GM18511 (cell line): ENCODE measurements at regions not wholly inside any gene's neighbourhood (a gene's known extent, or its start where the extent isn't known, plus 50 kb on each side); places are given as distances from the start of the nearest gene placed in this dataset.
"Not testable (repeated sequence)": the region's sequence is repeated elsewhere in the genome, so short reads cannot be mapped to it uniquely, and the experiment has no call there.

ENCODE experiments used
- ATAC-seq: cut with Tn5 transposase; IDR thresholded peaks from one replicate; pipeline ENCODE4 v1.9.1; 2021; ENCODE audit warnings: mild to moderate bottlenecking, moderate library complexity; ENCODE audit not compliant: unreplicated experiment

DNA sequence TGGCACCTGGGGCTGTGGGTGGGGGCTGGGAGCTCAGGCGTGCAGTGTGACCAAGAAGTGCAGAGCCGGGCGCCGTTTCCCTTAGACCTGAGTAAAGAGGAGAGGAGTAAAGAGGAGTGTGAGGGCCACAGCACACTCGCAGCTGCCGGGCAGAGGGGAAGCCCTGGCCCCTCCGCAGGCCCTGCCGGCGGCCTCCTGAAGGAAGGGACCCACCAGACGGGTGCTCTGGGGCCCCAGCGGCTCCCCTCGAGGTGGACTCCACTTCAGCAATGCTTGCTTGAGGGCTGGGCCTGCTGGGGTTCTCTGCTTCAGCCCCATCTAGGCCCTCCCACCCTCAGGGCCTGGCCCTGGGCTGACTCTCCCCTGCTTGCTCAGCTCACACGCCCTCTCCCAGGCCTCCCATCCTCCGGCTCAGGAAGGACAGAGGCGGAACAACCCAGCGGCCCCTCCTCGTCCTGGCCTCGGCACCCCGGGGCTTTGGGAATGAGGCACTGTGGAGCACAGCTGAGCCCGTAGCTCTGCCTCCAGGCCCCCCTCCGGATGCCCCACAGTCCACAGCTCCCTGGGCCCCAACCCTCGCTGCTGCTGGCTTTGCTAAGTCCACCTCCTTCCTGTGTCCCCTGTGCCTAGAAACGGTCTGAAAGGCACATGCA, 1198.7 kb downstream of the BRD1 start:
- ATAC-seq = no peak

DNA sequence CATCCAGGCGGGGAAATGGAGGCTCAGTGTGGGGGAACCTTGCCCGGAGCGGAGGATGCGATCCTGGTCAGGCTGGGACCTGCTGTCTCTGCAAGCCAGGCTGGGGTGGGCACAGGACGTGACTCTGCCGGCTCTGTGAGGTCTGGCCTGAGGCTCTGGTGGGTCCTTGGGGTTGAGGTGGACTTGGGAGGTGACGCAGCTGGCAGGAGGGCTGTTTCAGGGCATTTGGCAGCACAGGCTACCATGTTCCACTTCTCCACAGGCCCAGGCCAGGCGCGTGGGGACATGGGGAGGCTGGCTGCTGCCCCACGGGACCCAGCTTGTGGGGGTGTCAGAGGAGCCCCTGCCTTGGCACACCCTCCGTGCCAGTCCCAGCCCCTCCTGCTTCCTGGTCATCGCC, 1199.7 kb downstream of the BRD1 start:
- no peak for ATAC-seq

DNA sequence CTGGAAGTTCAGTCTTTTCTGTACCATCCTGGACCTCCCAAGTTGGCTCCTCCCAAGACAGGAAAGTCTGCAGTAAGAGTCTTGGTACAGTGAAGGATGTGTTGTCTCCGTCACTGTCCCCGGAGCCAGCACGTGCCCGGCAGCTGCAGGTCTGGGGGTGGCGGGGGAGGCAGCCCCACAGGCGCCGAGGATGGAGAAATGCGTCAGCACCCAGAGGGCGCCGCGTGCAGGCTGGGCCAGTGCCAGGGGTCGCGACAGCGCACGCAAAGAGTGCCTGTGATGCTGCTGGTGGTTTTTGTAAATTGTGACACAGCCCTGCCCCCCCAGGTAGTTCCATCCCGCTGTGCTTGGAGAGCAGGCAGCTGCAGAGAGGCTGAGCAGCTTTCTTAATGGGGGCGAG, 1200.5 kb downstream of the BRD1 start:
- no peak for ATAC-seq

DNA sequence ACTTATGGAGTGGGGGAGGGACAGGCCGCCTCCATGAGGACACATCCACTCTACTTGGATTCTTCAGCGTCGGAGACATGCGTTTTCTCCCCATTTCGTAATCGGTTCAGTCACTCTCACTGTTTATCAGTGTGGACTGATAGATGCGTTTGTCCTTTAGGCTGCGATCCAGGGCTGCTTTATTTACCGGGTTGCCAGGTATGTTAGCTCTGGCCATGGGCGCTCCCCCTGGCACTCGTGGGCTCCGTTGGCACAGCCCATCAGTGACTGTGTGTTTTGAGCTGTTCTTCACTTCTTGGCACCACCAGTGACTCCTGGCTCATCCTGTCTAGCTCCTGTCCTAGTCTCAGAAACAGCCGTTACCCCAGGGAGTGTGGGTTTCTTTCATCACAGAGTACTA, 1203.3 kb downstream of the BRD1 start:
- ATAC-seq = no peak

DNA sequence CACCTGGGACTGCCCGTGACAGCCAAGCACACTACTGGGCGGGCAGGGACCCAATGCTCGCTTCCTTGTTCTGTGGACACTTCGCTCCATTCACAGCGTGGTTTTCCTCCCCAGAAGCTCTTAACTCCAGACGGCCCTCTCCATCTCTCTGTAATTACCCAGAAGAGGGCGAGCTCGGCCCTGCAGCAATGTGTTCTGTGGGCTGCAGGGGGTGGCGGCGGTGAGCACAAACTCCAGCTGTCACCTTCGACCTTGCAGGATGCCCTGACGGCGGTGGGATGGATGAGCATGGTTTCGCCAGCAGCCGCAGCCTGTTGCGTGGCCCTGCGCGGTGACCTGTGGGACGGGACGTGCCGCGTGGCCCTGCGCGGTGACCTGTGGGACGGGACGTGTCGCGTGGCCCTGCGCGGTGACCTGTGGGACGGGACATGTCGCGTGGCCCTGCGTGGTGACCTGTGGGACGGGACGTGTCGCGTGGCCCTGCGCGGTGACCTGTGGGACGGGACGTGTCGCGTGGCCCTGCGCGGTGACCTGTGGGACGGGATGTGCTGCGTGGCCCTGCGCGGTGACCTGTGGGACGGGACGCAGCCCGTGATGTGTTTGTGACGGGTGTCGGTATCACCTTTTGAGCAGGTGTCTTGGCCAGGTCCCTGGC, 1204.7 kb downstream of the BRD1 start:
- ATAC-seq = no peak

DNA sequence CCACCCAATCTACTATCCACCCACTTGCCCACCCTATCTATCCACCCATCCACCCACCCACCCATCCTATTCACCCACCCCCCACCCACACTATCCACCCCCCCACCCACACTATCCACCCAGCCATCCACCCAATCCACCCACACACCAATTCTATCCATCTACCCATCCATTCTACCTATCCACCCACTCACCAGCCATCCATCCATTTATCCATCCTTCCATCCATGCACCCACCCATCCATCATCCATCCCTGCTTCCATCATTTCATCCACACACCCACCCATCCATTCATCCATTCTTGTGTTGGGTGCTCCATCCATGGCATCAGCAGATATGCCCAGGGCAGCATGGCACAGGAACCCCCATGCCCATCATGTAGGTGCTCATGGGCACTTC, 1206.6 kb downstream of the BRD1 start:
- ATAC-seq = no peak

DNA sequence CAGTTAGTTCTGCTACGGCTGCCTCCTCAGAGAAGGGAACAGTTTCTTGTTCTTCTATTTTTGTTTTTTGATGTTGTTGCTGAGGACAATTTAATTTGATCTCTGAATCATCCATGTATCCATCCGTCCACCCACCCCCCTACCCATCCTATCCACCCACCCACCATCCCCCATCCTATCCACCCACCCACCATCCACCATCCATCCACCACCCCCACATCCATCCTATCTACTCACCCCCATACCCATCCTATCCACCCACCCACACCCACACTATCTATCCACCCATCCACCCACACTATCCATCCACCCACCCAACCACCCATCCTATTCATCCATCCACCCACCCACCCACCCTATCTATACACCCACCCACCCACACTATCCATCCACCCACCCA, 1207.2 kb downstream of the BRD1 start:
- not testable (repeated sequence) for ATAC-seq

DNA sequence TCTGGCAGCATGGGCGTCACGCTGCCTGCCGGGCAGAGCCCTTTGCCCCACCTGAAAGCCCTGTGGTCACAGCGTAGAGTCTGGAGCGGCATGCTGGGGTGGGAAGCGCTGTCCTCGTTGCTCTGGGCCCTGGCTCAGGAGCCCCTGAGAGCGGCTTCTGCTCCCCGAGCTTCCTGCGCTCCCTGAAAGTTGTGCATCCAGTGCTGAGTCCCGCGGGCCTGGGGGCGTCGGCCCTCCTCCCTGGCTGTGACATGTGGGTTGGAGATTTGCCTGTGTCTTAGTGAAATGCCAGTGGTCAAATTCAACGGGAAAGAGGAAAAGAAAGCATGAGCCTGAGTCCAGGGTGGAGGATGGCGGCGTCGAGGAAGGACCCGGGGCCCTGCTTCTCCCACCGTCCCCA, 1208.0 kb downstream of the BRD1 start:
- ATAC-seq = no peak

DNA sequence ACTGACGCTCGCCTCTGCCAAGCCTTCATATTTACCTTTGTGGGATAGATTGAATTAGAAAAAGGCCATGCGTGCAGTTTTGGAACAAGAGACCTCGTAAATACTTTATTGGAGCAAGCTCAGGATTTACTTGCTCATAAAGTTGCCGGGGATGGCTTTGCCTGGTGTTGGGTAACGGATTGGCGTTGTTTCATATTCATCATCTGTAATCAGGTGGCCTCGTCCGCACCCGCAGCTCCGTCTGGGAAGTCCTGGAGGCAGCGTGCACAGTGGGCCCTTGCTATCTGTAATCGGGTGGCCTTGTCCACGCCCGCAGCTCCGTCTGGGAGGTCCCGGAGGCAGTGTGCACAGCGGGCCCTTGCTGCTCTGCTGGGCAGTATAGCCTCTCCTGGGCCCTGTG, 1209.3 kb downstream of the BRD1 start:
- ATAC-seq = no peak

DNA sequence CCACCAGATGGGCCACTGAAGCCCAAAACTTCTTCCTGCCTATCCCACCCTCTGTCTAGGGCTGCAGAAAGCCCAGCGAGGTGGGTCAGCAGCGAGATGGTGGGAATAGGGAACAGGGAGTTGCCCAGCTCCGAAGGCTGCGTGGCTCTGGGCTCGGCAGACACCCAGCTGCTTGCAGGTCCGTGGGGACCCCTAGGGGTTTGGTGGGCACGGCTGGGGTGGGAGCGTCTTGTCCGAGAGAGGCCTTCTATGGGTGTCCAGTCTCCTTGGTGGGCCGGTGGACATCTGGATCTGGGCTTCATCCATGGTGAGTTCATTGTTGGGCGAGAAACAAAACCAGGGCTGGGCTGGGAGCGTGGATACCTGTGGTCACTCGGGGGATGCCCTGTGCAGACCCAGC, 1211.0 kb downstream of the BRD1 start:
- ATAC-seq = no peak

DNA sequence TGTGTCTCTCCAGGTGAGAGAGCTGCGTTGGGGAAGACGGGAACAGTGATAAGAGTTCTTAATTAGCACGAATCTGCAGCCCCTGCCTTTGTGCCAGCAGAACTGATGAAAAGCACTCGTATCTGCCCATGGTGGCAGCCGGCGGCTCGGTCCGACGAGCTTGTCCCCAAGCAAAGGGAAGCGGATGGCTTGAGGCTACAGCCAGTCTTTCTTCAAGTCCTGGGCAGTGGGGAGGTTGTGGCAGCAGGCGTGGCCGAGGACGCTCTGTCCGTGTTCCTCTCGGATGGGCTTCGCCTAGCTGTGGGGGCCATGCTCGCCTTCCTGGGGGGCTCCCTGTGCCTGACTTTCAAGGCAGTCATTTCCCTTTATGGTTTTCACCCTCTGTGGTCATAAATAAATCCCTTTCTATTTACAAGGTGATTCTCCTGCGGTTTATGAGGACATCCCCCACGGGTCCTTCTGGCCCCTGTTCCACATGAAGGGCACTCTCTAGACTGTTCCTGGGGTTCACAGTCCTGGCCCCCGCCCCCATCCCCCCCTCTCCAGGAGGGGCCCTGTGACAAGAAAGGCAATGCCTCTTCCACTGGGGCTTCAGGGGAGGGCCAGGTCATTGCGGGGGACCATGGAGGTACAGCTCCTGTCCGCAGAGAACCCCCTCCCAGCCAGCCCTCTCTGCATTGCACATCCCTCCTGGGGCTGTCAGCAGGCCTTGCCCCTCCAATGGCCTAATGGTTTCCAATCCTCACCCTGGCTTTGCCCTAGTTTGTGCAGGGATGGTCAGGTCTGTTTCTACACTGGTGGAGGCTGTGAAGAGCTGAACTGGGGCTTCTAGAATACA, 1212.3 kb downstream of the BRD1 start:
- no peak for ATAC-seq

DNA sequence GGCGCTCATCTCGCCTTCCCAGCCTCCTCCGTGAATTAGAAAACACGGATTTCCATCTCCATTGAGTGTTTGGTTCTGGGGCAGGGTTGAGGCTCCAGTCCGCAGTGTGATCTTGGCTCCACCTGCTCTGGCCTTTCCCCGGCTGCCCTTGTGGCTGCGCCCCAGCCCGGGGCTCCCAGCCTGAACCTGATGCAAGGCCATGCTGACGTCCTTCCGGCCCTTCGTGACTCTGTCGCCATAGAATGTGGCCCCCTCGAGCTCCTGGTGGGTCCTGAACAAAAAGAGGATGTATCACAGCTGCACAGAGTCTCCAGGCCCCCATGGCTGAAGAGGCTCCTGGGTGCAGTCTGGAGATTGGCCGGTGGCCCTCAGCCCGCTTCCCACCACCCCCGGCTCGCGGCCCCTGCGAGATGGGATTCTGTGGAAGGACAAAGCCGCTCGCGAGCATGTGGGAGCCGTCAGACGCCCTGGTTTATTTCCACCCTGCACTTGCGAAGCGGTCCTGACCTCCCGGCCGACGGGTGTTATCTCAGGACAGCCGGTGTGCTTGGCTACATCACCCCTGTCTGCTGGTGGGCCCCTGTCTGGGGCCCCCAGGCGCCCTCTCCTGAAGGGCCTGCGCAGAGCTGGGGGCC, 1214.0 kb downstream of the BRD1 start:
- no peak for ATAC-seq

DNA sequence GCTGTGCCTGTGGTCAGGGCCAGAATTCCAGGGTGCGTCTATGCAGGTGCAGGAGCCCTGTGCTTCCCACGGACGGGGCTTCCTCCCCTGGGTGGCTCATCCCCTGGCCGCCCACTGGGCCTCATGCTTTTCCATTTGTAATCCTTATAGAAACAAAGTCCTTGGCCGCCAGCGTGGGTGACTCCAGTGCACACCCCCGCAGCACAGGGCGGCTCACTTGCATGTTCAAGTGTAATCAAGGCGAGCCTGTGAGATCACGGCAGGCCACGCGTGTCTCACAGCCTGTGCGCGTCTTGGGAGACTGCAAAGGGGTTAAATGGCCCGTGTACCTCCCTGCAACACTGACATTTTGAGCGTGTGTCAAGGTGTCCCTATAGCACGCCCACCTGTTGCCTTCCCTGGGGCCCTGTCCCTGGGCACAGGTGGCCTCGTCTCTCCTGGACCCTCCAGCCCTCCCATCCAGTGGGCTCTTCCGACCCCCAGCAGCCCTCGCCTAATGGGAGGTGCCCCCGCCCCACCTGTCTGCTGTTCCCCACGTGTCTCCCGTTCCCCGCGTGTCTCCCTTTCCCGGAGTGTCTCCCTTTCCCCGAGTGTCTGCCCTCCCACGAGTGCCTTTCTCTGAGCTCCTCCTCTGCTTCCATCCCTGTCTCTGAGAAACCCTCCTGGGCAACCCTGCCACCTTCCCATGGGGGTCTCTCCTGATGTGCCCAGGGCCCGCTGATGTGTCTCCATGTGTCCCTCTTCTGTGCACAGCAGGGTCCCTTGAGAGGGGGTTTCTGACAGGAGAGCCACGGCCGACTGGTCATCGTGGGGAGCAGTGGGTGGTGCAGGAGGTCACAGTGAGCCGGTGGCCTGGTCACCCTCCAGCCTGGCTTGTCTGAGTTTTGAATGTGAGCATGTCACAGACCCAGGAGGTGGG, 1215.3 kb downstream of the BRD1 start:
- ATAC-seq = no peak

DNA sequence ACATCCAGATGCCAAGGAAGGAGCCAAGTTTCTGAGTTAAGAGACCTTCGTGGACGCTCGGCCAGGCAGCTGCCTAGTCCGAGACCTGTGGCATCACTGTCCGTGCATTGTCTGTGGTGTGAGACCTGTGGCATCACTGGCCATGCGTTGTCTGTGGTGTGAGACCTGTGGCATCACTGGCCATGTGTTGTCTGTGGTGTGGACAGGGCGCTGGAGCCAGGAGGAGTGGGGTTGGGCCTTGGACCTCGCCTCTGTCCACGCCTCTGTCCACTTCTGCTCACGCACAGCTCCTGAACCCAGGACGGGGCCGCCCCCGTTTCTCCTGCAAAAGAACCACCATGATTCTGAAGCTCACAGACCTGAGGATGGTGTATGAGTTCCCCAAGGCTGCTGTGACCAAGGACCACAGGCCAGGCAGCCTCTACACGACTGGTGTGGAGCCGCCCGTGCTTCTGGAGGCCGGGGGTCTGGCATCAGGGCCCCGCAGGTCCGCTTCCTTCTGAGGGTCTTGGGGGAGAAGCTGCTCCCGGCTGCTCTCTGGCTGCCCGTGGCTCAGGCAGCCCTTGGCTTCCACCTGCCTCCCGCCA, 1218.3 kb downstream of the BRD1 start:
- no peak for ATAC-seq

DNA sequence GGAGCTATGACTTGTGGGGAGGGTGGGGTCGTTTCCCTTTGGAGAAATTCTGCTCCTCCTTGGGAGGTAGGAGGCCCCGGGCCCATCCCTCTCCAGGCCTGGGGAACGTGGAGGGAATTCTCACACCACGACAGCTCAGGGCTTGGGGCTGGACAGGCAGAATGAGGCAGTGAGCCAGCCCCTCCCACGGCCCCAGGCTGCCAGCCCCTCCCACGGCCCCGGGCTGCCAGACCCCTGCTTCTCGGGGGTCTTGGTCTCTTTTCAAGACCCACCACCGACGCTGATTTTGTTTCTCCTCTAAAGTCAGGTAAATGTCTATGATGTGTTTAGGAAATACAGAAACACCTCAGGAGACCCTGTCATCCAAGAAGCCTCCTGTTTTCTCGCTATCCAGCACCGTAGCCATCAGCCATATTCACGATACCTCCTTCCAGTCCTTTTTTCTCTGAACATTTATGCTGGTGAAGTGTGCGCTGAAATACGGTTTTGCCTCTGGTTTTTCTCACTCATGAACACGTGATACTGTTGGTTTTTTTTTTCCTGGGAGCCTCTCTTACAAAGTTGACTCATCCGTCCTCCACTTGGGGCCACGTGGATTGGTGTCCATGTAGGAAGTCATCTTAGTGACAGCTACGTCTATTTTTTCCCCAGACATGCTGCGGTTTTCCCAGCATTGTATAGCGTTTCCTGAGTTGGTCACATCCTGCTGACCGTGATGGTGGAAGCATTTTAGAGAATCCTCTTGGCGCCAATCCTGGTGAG, 1219.6 kb downstream of the BRD1 start:
- ATAC-seq = no peak

DNA sequence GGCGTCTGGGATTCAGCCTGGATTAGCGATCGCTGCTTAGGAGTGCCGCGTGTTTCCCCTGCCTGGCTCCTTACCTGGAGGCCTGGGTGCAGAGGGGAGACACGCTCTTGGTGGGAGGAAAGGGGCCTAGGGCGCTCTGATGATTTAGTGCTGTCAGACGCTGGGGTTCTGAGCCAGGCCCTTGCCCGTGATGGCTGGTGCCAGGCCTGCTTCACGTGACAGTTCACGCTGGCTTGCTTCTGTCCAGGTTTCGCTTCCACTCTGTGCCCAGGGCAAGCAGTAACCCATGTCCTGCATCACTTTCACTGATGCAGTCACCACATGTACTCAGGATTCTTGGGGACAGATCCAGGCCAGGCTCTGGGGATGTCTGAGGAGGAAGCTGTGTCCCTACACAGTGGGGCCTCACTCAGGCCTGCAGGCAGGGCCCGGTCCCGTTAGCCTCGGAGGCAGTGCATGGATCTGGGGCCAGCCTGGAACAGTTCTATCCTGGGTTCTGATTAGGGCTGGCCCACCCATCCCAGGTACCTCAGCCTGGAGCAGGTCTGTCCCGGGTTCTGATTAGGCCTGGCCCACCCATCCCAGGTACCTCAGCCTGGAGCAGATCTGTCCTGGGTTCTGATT, 1220.9 kb downstream of the BRD1 start:
- ATAC-seq = no peak

DNA sequence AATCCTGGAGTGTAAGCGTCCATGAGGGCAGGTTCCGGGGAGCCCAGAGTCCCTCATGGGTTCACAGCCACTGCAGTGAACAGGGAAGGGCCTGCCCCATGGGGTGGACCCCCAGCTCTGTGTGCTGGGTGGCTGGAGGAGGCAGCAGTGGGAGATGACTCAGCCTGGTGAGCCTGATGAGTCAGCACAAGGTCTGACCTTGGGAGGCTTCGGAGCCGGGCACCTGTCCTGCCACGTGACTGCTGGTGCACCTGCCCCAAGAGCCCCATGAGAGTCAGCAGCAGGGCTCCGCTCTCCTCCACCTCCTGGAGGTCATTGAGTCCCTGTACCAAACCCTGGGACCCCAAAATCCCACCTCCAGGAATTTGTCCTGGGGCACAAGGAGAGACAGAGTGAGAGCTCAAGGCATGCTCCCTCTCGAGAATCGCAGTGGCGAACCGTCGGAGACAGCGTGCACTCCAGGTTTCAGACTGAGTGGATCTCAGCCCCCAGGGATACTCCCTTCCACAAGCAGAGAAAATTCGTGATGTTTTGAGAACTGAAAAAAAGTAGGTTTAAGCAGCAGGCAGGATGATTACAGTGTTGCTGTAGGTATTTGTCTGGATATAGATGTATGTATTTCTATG, 1221.7 kb downstream of the BRD1 start:
- ATAC-seq = no peak

DNA sequence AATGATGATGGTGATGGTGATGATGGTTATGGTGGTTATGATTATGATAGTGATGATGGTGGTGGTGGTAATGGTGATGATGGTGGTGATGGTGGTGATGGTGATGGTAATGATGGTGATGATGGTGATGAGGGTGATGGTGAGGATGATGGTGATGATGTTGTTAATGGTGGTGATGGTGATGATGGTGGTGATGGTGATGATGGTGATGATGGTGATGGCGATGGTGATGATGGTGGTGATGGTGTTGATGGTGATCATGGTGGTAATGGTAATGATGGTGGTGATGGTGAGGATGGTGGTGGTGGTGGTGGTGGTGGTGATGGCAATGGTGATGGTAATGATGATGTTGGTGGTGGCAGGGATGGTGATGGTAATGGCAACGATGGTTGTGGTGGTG, 1222.5 kb downstream of the BRD1 start:
- ATAC-seq = no peak
